ENCODE measurements at regions not wholly inside any gene's neighbourhood (a gene's known extent, or its start where the extent isn't known, plus 50 kb on each side); places are given as distances from the start of the nearest gene placed in this dataset.

DNA sequence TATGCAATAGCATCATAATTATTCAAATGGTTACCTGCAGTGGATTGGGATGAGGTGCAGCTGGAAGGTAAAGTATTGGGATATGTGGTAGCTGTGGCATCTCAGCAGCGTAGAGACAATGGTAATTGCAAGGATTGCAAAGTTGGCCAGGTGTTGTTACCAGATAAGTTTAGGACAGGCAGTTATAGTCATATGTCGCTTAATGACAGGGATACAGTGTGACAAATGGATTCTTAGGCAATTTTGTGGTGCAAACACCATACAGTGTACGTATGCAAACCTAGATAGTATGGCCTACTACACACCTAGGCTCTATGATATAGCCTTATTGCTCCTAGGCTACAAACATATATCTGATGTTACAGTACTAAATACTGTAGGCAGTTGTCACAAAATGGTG lies 163.5 kb upstream of the LYZL2 start:
- TF ChIP-seq KAT8 (CRISPR knock-in tag; IDR thresholded peaks at IDR 0.05) (no peak), NFE2 (CRISPR knock-in tag; IDR thresholded peaks at IDR 0.05) (no peak), SMYD3 (CRISPR knock-in tag; IDR thresholded peaks at IDR 0.05) (no peak)
- TF ChIP-seq, protein P1, sequence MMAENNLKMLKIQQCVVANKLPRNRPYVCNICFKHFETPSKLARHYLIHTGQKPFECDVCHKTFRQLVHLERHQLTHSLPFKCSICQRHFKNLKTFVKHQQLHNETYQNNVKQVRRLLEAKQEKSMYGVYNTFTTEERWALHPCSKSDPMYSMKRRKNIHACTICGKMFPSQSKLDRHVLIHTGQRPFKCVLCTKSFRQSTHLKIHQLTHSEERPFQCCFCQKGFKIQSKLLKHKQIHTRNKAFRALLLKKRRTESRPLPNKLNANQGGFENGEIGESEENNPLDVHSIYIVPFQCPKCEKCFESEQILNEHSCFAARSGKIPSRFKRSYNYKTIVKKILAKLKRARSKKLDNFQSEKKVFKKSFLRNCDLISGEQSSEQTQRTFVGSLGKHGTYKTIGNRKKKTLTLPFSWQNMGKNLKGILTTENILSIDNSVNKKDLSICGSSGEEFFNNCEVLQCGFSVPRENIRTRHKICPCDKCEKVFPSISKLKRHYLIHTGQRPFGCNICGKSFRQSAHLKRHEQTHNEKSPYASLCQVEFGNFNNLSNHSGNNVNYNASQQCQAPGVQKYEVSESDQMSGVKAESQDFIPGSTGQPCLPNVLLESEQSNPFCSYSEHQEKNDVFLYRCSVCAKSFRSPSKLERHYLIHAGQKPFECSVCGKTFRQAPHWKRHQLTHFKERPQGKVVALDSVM (CRISPR knock-in tag; IDR thresholded peaks at IDR 0.05) = no peak
- TF ChIP-seq, protein P2, sequence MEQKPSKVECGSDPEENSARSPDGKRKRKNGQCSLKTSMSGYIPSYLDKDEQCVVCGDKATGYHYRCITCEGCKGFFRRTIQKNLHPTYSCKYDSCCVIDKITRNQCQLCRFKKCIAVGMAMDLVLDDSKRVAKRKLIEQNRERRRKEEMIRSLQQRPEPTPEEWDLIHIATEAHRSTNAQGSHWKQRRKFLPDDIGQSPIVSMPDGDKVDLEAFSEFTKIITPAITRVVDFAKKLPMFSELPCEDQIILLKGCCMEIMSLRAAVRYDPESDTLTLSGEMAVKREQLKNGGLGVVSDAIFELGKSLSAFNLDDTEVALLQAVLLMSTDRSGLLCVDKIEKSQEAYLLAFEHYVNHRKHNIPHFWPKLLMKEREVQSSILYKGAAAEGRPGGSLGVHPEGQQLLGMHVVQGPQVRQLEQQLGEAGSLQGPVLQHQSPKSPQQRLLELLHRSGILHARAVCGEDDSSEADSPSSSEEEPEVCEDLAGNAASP (CRISPR knock-in tag; IDR thresholded peaks at IDR 0.05; ENCODE audit: borderline replicate concordance) = no peak
- in situ Hi-C loops (cut with HindIII; ENCODE audit: extremely low pct_ligation_motif_present, low pct_unique_long_range_greater_than_20kb) = loop anchor here (25.0 kb wide), 1 partner anchor 969 kb away; no protein-coding TSS in a partner anchor
- H3K9me3 ChIP-seq (ENCODE audit: low read length) = no peaks in the 10 kb centered on the region
- H3K79me2 ChIP-seq (ENCODE audit: insufficient read depth, low read length) = no peaks in the 10 kb centered on the region
- intact Hi-C loops (cut with micrococcal nuclease; ENCODE audit: unreplicated experiment) = no loop called here
- DNase-seq (ENCODE audit: low spot score) = no peak
- H3K4me1 ChIP-seq (ENCODE audit: insufficient read depth, low read length) = no peaks in the 10 kb centered on the region
- no peak for FAIRE-seq
- H3K4me3 ChIP-seq (replicated peaks in 1 of 3; ENCODE audit: insufficient read depth in 1 of 3, low read depth in 2 of 3, low read length in 3 of 3) = no peak overlapping the region
- no peaks in the 10 kb centered on the region for H3K36me3 ChIP-seq (replicated peaks in 1 of 2; ENCODE audit: control insufficient read depth in 1 of 2, insufficient read depth in 2 of 2, low read length in 2 of 2)
- no peak overlapping the region for H3K27ac ChIP-seq (ENCODE audit: extremely low read length, insufficient read depth, low read length)
- 11% methylated on average over 3 of the region's 3 CpGs for WGBS (ENCODE audit: low lambda C conversion rate)
- no peak overlapping the region for H3K4me2 ChIP-seq (ENCODE audit: low read depth, low read length)
- H4K20me1 ChIP-seq (ENCODE audit: insufficient read depth, low read length) = no peaks in the 10 kb centered on the region
- no peak overlapping the region for H3K9ac ChIP-seq (ENCODE audit: insufficient read depth, low read depth, low read length)
- H2AFZ ChIP-seq (ENCODE audit: low read length) = no peak overlapping the region
- no peak for ATAC-seq
- POLR2A ChIA-PET = no interaction called here
- no TSS peak for BruUV-seq (replicated peaks)
- CTCF ChIA-PET (ENCODE audit: low intra/inter-chr PET ratio, low total read pairs) = no interaction called here
- H3K27me3 ChIP-seq (ENCODE audit: control insufficient read depth in 1 of 2, insufficient read depth in 2 of 2, low read length in 2 of 2) = no peaks in the 10 kb centered on the region; a peak in 1 of 5 replicates

DNA sequence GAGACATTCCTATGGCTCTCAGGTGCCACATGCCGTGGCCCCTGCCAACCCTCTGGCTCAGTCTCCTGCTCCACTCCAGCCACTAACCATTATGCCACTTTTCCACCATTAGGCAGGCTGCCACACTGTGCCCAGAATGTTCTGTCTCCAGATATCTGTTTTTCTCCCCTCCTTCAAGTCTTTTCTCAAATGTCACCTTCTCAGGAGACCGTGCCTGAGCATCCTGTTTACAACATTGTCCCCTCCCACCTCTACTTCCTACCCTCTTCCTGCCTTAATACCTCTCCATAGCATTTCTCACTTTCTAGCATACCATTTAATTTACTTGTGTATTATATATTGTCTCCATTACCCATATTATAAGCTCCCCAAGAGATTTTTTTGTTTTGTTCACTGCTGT lies 162.5 kb upstream of the LYZL2 start:
- in situ Hi-C loops (cut with HindIII; ENCODE audit: extremely low pct_ligation_motif_present, low pct_unique_long_range_greater_than_20kb) (loop anchor here (25.0 kb wide), 1 partner anchor 970 kb away; no protein-coding TSS in a partner anchor), intact Hi-C loops (cut with micrococcal nuclease; ENCODE audit: unreplicated experiment) (no loop called here)
- no peak overlapping the region for H2AFZ ChIP-seq (ENCODE audit: low read length)
- no peak overlapping the region for H3K9ac ChIP-seq (ENCODE audit: insufficient read depth, low read depth, low read length)
- no peak for FAIRE-seq
- no peaks in the 10 kb centered on the region for H4K20me1 ChIP-seq (ENCODE audit: insufficient read depth, low read length)
- peaks cover 0 to 7% of the 10 kb centered on the region in 2 experiments; a peak in 1 of 5 replicates for H3K27me3 ChIP-seq (ENCODE audit: control insufficient read depth in 1 of 2, insufficient read depth in 2 of 2, low read length in 2 of 2)
- DNase-seq (ENCODE audit: low spot score) = no peak
- TF ChIP-seq ZNF724P (CRISPR knock-in tag; IDR thresholded peaks at IDR 0.05; ENCODE audit: borderline replicate concordance) (no peak), PHB2 (IDR thresholded peaks at IDR 0.05; ENCODE audit: partially characterized antibody) (no peak), TAF15 (IDR thresholded peaks at IDR 0.05; ENCODE audit: low read depth, low read length, poor library complexity, severe bottlenecking) (no peak)
- no peaks in the 10 kb centered on the region for H3K4me1 ChIP-seq (ENCODE audit: insufficient read depth, low read length)
- no peak overlapping the region for H3K27ac ChIP-seq (ENCODE audit: extremely low read length, insufficient read depth, low read length)
- H3K79me2 ChIP-seq (ENCODE audit: insufficient read depth, low read length) = no peaks in the 10 kb centered on the region
- no TSS peak for BruUV-seq (replicated peaks)
- POLR2A ChIA-PET = no interaction called here
- no peaks in the 10 kb centered on the region for H3K9me3 ChIP-seq (ENCODE audit: low read length)
- no peak overlapping the region for H3K4me3 ChIP-seq (replicated peaks in 1 of 3; ENCODE audit: insufficient read depth in 1 of 3, low read depth in 2 of 3, low read length in 3 of 3)
- no peak overlapping the region for H3K4me2 ChIP-seq (ENCODE audit: low read depth, low read length)
- CTCF ChIA-PET (ENCODE audit: low intra/inter-chr PET ratio, low total read pairs) = no interaction called here
- no peak for ATAC-seq
- WGBS (ENCODE audit: low lambda C conversion rate) = 1% methylated on average over 2 of the region's 2 CpGs
- no peaks in the 10 kb centered on the region for H3K36me3 ChIP-seq (replicated peaks in 1 of 2; ENCODE audit: control insufficient read depth in 1 of 2, insufficient read depth in 2 of 2, low read length in 2 of 2)

All from HepG2 (cell line).